Calu3 (cell line): ENCODE measurements at regions not wholly inside any gene's neighbourhood (a gene's known extent, or its start where the extent isn't known, plus 50 kb on each side); places are given as distances from the start of the nearest gene placed in this dataset.

Source experiments
- BruUV-seq: library from RNA; stranded (reverse); fragments of 400-500 nt; replicated peaks from 2 replicates; lab custom pipeline; 2021; lab: Mats Ljungman, UMichigan
- CTCF ChIA-PET: fragments of 300-600 bp; sonication (Branson Sonifier 250); formaldehyde crosslinking; loops from one replicate; lab custom pipeline; 2022; ENCODE audit warnings: antibody characterized with exemption; lab: Charles Lee
- DNase-seq: peaks from one replicate; pipeline ENCODE4 v3.0.0; 2022
- H3K27ac Mint-ChIP-seq: one replicate; pipeline ENCODE4 v1.8.0; 2022; ENCODE audit warnings: mixed read lengths; ENCODE audit not compliant: unreplicated experiment
- H3K27me3 Mint-ChIP-seq: one replicate; pipeline ENCODE4 v1.8.0; 2022; ENCODE audit warnings: mixed read lengths; ENCODE audit not compliant: unreplicated experiment
- H3K36me3 Mint-ChIP-seq: one replicate; pipeline ENCODE4 v1.8.0; 2022; ENCODE audit warnings: mild to moderate bottlenecking, moderate library complexity, mixed read lengths; ENCODE audit not compliant: insufficient read depth, unreplicated experiment
- H3K4me1 Mint-ChIP-seq: one replicate; pipeline ENCODE4 v1.8.0; 2022; ENCODE audit warnings: mild to moderate bottlenecking, low read depth, mixed read lengths; ENCODE audit not compliant: unreplicated experiment
- H3K4me3 Mint-ChIP-seq: one replicate; pipeline ENCODE4 v1.8.0; 2022; ENCODE audit warnings: mild to moderate bottlenecking, low read depth, moderate library complexity, mixed read lengths; ENCODE audit not compliant: unreplicated experiment
- H3K9me3 Mint-ChIP-seq: one replicate; pipeline ENCODE4 v1.8.0; 2022; ENCODE audit warnings: low read depth, mixed read lengths; ENCODE audit not compliant: unreplicated experiment
- CTCF ChIP-seq: fragments of 200-600 bp; IDR thresholded peaks from one replicate; pipeline ENCODE4 v1.8.0; 2022; ENCODE audit warnings: antibody characterized with exemption; ENCODE audit not compliant: unreplicated experiment
- intact Hi-C: fragments of 100-400 bp; cut with micrococcal nuclease; formaldehyde crosslinking; loops from one replicate; pipeline ENCODE4 v1.10.0; 2022; ENCODE audit not compliant: unreplicated experiment

GRCh38 chr7:22027475-22027874 lies 81.8 kb upstream of the CDCA7L start:
- no TSS peak for BruUV-seq
- intact Hi-C loops, result no loop called here
- Mint-ChIP-seq H3K27me3 (peaks cover 41% of the 10 kb centered on the region), H3K9me3 (peaks cover 3% of the 10 kb centered on the region), H3K4me1 (no peaks in the 10 kb centered on the region), H3K27ac (no peak overlapping the region), H3K36me3 (no peaks in the 10 kb centered on the region), H3K4me3 (no peak overlapping the region)
- DNase-seq, result no peak
- TF ChIP-seq CTCF, result no peak
- CTCF ChIA-PET, result no interaction called here

GRCh38 chr7:22025983-22026382 lies 80.3 kb upstream of the CDCA7L start:
- CTCF ChIA-PET, result interaction anchor here (0.9 kb wide), 1 partner anchor 80 kb away, joined by 3 read pairs; the partner anchor contains the start of gene CDCA7L
- Mint-ChIP-seq H3K4me1 (no peaks in the 10 kb centered on the region), H3K27ac (no peak overlapping the region), H3K9me3 (peaks cover 3% of the 10 kb centered on the region), H3K27me3 (peaks cover 51% of the 10 kb centered on the region), H3K36me3 (no peaks in the 10 kb centered on the region), H3K4me3 (no peak overlapping the region)
- no peak for TF ChIP-seq CTCF
- no peak for DNase-seq
- intact Hi-C loops, result no loop called here
- BruUV-seq, result no TSS peak

GRCh38 chr7:22025075-22025474 lies 79.4 kb upstream of the CDCA7L start:
- H3K4me1 Mint-ChIP-seq, result no peaks in the 10 kb centered on the region
- peaks cover 54% of the 10 kb centered on the region for H3K27me3 Mint-ChIP-seq
- no peaks in the 10 kb centered on the region for H3K36me3 Mint-ChIP-seq
- no peak for TF ChIP-seq CTCF
- H3K4me3 Mint-ChIP-seq, result no peak overlapping the region
- no peak for DNase-seq
- H3K9me3 Mint-ChIP-seq, result peaks cover 3% of the 10 kb centered on the region
- no TSS peak for BruUV-seq
- H3K27ac Mint-ChIP-seq, result no peak overlapping the region
- intact Hi-C loops, result no loop called here
- CTCF ChIA-PET, result interaction anchor here (0.6 to 1.1 kb wide), 3 partner anchors 9 to 932 kb away, joined by 3 to 5 read pairs (median 3); partner anchors contain the start of gene CDCA7L

- no TSS peak for BruUV-seq
- Mint-ChIP-seq H3K27ac (no peak overlapping the region), H3K9me3 (no peaks in the 10 kb centered on the region), H3K4me1 (no peaks in the 10 kb centered on the region), H3K27me3 (peaks cover 68% of the 10 kb centered on the region), H3K4me3 (no peak overlapping the region), H3K36me3 (no peaks in the 10 kb centered on the region)
- no peak for DNase-seq
- CTCF ChIA-PET, result no interaction called here
- intact Hi-C loops, result no loop called here
- no peak for TF ChIP-seq CTCF
Measured at GRCh38 chr7:22019931-22020330, 74.2 kb upstream of the CDCA7L start.
